ENCODE measurements at regions not wholly inside any gene's neighbourhood (a gene's known extent, or its start where the extent isn't known, plus 50 kb on each side); places are given as distances from the start of the nearest gene placed in this dataset.
"Not testable (repeated sequence)": the region's sequence is repeated elsewhere in the genome, so short reads cannot be mapped to it uniquely, and the experiment has no call there.

DNA sequence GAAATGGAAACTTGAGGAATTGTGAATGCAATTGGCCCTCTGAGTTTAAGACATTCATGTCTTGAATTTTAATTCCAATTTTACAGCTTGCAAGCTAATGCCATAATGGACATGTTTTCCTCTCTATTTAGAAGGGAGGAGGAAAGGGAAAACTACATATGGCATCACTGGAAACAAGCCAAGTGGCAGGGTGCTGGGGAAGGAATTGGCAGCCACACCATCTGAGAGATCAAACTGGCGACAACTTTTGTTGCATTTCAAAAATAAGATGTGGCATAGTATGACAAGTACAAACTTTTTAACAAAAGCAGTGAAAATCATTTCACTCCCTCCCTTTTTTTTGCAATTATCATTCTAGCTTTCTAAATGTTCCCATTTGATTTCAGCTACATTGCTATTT is 615.6 kb downstream of the CENPC start:
- DNase-seq (ENCODE audit: low spot score): peak; percentile 40
- no peak overlapping the region for H3K27ac ChIP-seq (ENCODE audit: low read depth, low read length, poor library complexity, severe bottlenecking)
- CTCF ChIA-PET: no interaction called here
- H3K4me3 ChIP-seq (ENCODE audit: low read depth, low read length, poor library complexity, severe bottlenecking): no peak overlapping the region
- TF ChIP-seq EZH2 (IDR thresholded peaks at IDR 0.05; ENCODE audit: borderline replicate concordance, low read depth, low read length, poor library complexity, severe bottlenecking) (no peak), CTCF (conservative IDR thresholded peaks at IDR 0.05; ENCODE audit: low read depth, low read length) (no peak)
- H3K27me3 ChIP-seq (replicated peaks; ENCODE audit: insufficient read depth, low read depth, low read length, poor library complexity): no peaks in the 10 kb centered on the region
- H3K9me3 ChIP-seq (ENCODE audit: low read depth, low read length, poor library complexity, severe bottlenecking): no peaks in the 10 kb centered on the region
- no peaks in the 10 kb centered on the region for H3K36me3 ChIP-seq (ENCODE audit: insufficient read depth, low read length, poor library complexity, severe bottlenecking)
- intact Hi-C loops (cut with micrococcal nuclease; ENCODE audit: unreplicated experiment): no loop called here
- POLR2A ChIA-PET (ENCODE audit: low non-redundant PET): no interaction called here
- no TSS peak for BruUV-seq (replicated peaks)
- no peaks in the 10 kb centered on the region for H3K4me1 ChIP-seq (ENCODE audit: insufficient read depth, low read length, poor library complexity, severe bottlenecking)

DNA sequence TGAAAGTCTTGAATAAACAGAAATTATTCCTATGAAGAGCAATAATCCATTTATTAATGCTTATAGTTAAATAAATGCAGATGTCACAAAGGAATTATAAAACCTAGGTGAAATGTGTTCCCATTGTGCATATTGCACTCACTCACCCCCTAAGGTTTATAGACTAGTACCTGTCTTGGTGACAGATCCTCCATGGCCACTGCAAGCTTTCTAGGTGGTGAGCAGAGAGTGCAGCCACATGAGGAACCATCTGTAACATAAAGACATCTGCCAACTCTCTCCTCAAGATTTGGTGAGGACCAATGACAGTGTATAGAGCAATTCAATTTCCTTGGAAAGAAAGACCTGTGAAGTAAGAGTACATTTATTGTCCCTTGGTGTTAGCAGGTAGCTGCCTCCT is 616.4 kb downstream of the CENPC start:
- H3K36me3 ChIP-seq (ENCODE audit: insufficient read depth, low read length, poor library complexity, severe bottlenecking); H3K4me1 ChIP-seq (ENCODE audit: insufficient read depth, low read length, poor library complexity, severe bottlenecking); H3K27ac ChIP-seq (ENCODE audit: low read depth, low read length, poor library complexity, severe bottlenecking); H3K9me3 ChIP-seq (ENCODE audit: low read depth, low read length, poor library complexity, severe bottlenecking); H3K27me3 ChIP-seq (replicated peaks; ENCODE audit: insufficient read depth, low read depth, low read length, poor library complexity); POLR2A ChIA-PET (ENCODE audit: low non-redundant PET); intact Hi-C loops (cut with micrococcal nuclease; ENCODE audit: unreplicated experiment); DNase-seq (ENCODE audit: low spot score); CTCF ChIA-PET; BruUV-seq (replicated peaks); H3K4me3 ChIP-seq (ENCODE audit: low read depth, low read length, poor library complexity, severe bottlenecking): not testable (repeated sequence)

GRCh38 chr4:66927937-66928336 is 617.4 kb downstream of the CENPC start:
- H3K27ac ChIP-seq (ENCODE audit: low read depth, low read length, poor library complexity, severe bottlenecking): no peak overlapping the region
- BruUV-seq (replicated peaks): no TSS peak
- H3K9me3 ChIP-seq (ENCODE audit: low read depth, low read length, poor library complexity, severe bottlenecking): no peaks in the 10 kb centered on the region
- H3K4me3 ChIP-seq (ENCODE audit: low read depth, low read length, poor library complexity, severe bottlenecking): no peak overlapping the region
- POLR2A ChIA-PET (ENCODE audit: low non-redundant PET): no interaction called here
- H3K27me3 ChIP-seq (replicated peaks; ENCODE audit: insufficient read depth, low read depth, low read length, poor library complexity): no peaks in the 10 kb centered on the region
- intact Hi-C loops (cut with micrococcal nuclease; ENCODE audit: unreplicated experiment): no loop called here
- CTCF ChIA-PET: no interaction called here
- no peak for TF ChIP-seq CTCF (conservative IDR thresholded peaks at IDR 0.05; ENCODE audit: low read depth, low read length)
- TF ChIP-seq EZH2 (IDR thresholded peaks at IDR 0.05; ENCODE audit: borderline replicate concordance, low read depth, low read length, poor library complexity, severe bottlenecking): no peak
- H3K4me1 ChIP-seq (ENCODE audit: insufficient read depth, low read length, poor library complexity, severe bottlenecking): no peaks in the 10 kb centered on the region
- DNase-seq (ENCODE audit: low spot score): no peak
- H3K36me3 ChIP-seq (ENCODE audit: insufficient read depth, low read length, poor library complexity, severe bottlenecking): no peaks in the 10 kb centered on the region

GRCh38 chr4:66926687-66927086 is 618.6 kb downstream of the CENPC start:
- POLR2A ChIA-PET (ENCODE audit: low non-redundant PET): no interaction called here
- TF ChIP-seq CTCF (conservative IDR thresholded peaks at IDR 0.05; ENCODE audit: low read depth, low read length): no peak
- BruUV-seq (replicated peaks): no TSS peak

More at GRCh38 chr4:66926687-66927086, 618.6 kb downstream of the CENPC start:
- DNase-seq (ENCODE audit: low spot score): no peak
- no peaks in the 10 kb centered on the region for H3K27me3 ChIP-seq (replicated peaks; ENCODE audit: insufficient read depth, low read depth, low read length, poor library complexity)
- CTCF ChIA-PET: no interaction called here
- H3K27ac ChIP-seq (ENCODE audit: low read depth, low read length, poor library complexity, severe bottlenecking): no peak overlapping the region
- no peak overlapping the region for H3K4me3 ChIP-seq (ENCODE audit: low read depth, low read length, poor library complexity, severe bottlenecking)
- no peaks in the 10 kb centered on the region for H3K4me1 ChIP-seq (ENCODE audit: insufficient read depth, low read length, poor library complexity, severe bottlenecking)
- no peaks in the 10 kb centered on the region for H3K9me3 ChIP-seq (ENCODE audit: low read depth, low read length, poor library complexity, severe bottlenecking)
- intact Hi-C loops (cut with micrococcal nuclease; ENCODE audit: unreplicated experiment): no loop called here
- H3K36me3 ChIP-seq (ENCODE audit: insufficient read depth, low read length, poor library complexity, severe bottlenecking): no peaks in the 10 kb centered on the region
